Heart left ventricle (tissue), 13 donors: ENCODE measurements at regions not wholly inside any gene's neighbourhood (a gene's known extent, or its start where the extent isn't known, plus 50 kb on each side); places are given as distances from the start of the nearest gene placed in this dataset.

ENCODE experiments used
- POLR2A ChIP-seq, 2 donors: fragments of 450-650 bp; IDR thresholded peaks; one replicate each; pipeline ENCODE4 v1.6.1; 2017; ENCODE audit warnings: antibody characterized with exemption in 2 of 2, mild to moderate bottlenecking in 2 of 2, moderate library complexity in 2 of 2
- TF ChIP-seq, protein P1 (sequence below), 12 donors: fragments of 200-600 bp; sonication (generic) in 4 of 12; IDR thresholded peaks; one replicate each; pipeline versions ENCODE4 v1.5.0 to v1.8.0; 2018 to 2022; ENCODE audit warnings: antibody characterized with exemption in 12 of 12, mild to moderate bottlenecking in 5 of 12
- donor health status: ischemic (EF 13 %, LVEDD 7.1; RV severe dilation, severe dysfunction).
- donor health status: DM: no; HTN: yes; CAD: no.
- donor health status: DM: no; HTN: no; CAD: no.
- donor health status: ischemic (EF 25% LVEDD 6.9; RV normal size, moderate dysfunction).
- donor health status: ischemic (EF 25% LVEDD 5.7; RV mildly dilated, moderate dysfunction).
- donor health status: ischemic (EF 35%, LVEDD 5.7; RV mildly dilated, moderate dysfunction).
- donor health status: nonischemic (EF 11% LVEDD 7.7; RV severe dilation, severe dysfunction).
- donor health status: DM: yes; HTN: yes; CAD: no.
- donor health status: PGD.
- donor health status: ischemic (EF 29% LVEDD 5.4; RV normal size, mild dysfunction).
- donor health status: nonischemic (EF 23%, LVEDD 6.1; RV moderate dilation, normal function).

DNA sequence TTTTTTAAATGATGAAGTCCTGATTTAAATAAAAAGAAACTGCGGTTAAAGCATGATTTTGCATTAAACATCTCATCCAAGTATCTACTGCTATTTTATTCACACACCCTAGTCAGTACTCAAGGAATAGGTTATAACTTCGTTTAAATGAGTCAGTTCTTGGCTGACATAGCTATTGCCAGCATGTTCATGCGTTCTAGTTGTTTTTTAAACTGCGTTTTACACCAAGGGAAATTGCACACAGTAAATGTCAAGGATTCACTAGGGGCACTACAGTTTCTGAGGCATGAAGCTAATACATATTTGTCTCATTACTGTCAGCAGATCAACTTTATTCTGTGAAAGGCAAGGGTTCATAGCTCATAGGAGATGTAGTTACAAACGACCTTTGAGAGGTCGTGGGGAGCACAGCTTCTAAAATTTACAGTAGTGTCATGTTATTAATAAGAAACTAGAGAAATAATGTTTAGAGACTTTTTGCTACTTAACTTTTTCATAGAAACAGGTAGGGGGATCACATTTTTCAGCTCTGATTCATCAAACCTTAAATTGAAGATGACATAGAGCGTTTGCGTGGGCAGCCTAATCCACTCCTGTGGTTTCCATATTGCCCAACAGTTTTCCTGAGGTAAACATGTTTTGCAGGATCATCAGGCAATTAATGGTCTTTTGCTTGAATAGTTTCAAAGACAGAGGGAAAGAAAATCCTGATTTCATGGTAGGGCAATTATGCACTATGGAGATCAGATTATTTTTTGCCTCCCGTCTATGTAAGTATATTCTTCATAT is 2222.7 kb upstream of the WWC1 start:
- TF ChIP-seq, protein P1, sequence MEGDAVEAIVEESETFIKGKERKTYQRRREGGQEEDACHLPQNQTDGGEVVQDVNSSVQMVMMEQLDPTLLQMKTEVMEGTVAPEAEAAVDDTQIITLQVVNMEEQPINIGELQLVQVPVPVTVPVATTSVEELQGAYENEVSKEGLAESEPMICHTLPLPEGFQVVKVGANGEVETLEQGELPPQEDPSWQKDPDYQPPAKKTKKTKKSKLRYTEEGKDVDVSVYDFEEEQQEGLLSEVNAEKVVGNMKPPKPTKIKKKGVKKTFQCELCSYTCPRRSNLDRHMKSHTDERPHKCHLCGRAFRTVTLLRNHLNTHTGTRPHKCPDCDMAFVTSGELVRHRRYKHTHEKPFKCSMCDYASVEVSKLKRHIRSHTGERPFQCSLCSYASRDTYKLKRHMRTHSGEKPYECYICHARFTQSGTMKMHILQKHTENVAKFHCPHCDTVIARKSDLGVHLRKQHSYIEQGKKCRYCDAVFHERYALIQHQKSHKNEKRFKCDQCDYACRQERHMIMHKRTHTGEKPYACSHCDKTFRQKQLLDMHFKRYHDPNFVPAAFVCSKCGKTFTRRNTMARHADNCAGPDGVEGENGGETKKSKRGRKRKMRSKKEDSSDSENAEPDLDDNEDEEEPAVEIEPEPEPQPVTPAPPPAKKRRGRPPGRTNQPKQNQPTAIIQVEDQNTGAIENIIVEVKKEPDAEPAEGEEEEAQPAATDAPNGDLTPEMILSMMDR (IDR thresholded peaks at IDR 0.05) = no peak
- no peak for TF ChIP-seq POLR2A (IDR thresholded peaks at IDR 0.05)
